GM23338 (cell line): ENCODE measurements at regions not wholly inside any gene's neighbourhood (a gene's known extent, or its start where the extent isn't known, plus 50 kb on each side); places are given as distances from the start of the nearest gene placed in this dataset.

Source experiments
- CREB1 ChIP-seq: fragments of 250-450 bp; sonication (Bioruptor Pico); IDR thresholded peaks from 2 replicates; pipeline ENCODE4 v1.5.0; 2020; ENCODE audit warnings: low read depth, mild to moderate bottlenecking, moderate library complexity
- ETS1 ChIP-seq: IDR thresholded peaks from 2 replicates; pipeline ENCODE4 v1.6.1; 2016; ENCODE audit warnings: antibody characterized with exemption
- EZH2 ChIP-seq: fragments of 200-600 bp; sonication (generic); IDR thresholded peaks from one replicate; pipeline ENCODE4 v1.8.0; 2017; ENCODE audit warnings: antibody characterized with exemption, mild to moderate bottlenecking, low read depth; ENCODE audit not compliant: unreplicated experiment
- EZH2phosphoT487 ChIP-seq: fragments of 200-600 bp; sonication (generic); IDR thresholded peaks from one replicate; pipeline ENCODE4 v1.8.1; 2018; ENCODE audit warnings: antibody characterized with exemption; ENCODE audit not compliant: unreplicated experiment
- JUNB ChIP-seq: IDR thresholded peaks from one replicate; pipeline ENCODE4 v1.6.1; 2016; ENCODE audit warnings: antibody characterized with exemption; ENCODE audit not compliant: unreplicated experiment
- NANOG ChIP-seq: IDR thresholded peaks from 2 replicates; pipeline ENCODE4 v1.6.1; 2016; ENCODE audit warnings: antibody characterized with exemption, borderline replicate concordance
- POLR2AphosphoS5 ChIP-seq: IDR thresholded peaks from 2 replicates; pipeline ENCODE4 v1.6.1; 2016; ENCODE audit warnings: antibody characterized with exemption, low read depth
- STAT1 ChIP-seq: IDR thresholded peaks from one replicate; pipeline ENCODE4 v1.6.1; 2016; ENCODE audit warnings: antibody characterized with exemption; ENCODE audit not compliant: unreplicated experiment
- ZNF114 ChIP-seq: fragments of 250-450 bp; sonication (Bioruptor Pico); IDR thresholded peaks from 2 replicates; pipeline ENCODE4 v1.5.0; 2020; ENCODE audit warnings: mild to moderate bottlenecking, moderate library complexity
- ZNF331 ChIP-seq: fragments of 250-450 bp; sonication (Bioruptor Pico); IDR thresholded peaks from 2 replicates; pipeline ENCODE4 v1.5.0; 2020; ENCODE audit warnings: low read depth, mild to moderate bottlenecking, moderate library complexity
- TF ChIP-seq, protein P1 (sequence below), 2 experiments: fragments of 200-600 bp in 1 of 2; sonication (generic) in 1 of 2; conservative IDR thresholded peaks; 2 replicates each; pipeline versions ENCODE4 v1.5.1 to v1.6.1; 2016 to 2017; ENCODE audit warnings: antibody characterized with exemption in 2 of 2, low read depth in 2 of 2, mild to moderate bottlenecking in 2 of 2, moderate library complexity in 1 of 2
- TF ChIP-seq, protein P2 (sequence below): IDR thresholded peaks from one replicate; pipeline ENCODE4 v1.6.1; 2018; ENCODE audit warnings: antibody characterized with exemption; ENCODE audit not compliant: unreplicated experiment
- TF ChIP-seq, protein P3 (sequence below): fragments of 250-450 bp; sonication (Bioruptor Pico); IDR thresholded peaks from 2 replicates; pipeline ENCODE4 v1.5.0; 2020; ENCODE audit warnings: mild to moderate bottlenecking, moderate library complexity

GRCh38 chr2:6535572-6535971 is 330.1 kb downstream of the CMPK2 start:
- TF ChIP-seq, protein P1, sequence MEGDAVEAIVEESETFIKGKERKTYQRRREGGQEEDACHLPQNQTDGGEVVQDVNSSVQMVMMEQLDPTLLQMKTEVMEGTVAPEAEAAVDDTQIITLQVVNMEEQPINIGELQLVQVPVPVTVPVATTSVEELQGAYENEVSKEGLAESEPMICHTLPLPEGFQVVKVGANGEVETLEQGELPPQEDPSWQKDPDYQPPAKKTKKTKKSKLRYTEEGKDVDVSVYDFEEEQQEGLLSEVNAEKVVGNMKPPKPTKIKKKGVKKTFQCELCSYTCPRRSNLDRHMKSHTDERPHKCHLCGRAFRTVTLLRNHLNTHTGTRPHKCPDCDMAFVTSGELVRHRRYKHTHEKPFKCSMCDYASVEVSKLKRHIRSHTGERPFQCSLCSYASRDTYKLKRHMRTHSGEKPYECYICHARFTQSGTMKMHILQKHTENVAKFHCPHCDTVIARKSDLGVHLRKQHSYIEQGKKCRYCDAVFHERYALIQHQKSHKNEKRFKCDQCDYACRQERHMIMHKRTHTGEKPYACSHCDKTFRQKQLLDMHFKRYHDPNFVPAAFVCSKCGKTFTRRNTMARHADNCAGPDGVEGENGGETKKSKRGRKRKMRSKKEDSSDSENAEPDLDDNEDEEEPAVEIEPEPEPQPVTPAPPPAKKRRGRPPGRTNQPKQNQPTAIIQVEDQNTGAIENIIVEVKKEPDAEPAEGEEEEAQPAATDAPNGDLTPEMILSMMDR (conservative IDR thresholded peaks at IDR 0.05; ENCODE audit: low read depth in 2 of 2): no peak
- TF ChIP-seq POLR2AphosphoS5 (no peak), STAT1 (no peak), NANOG (no peak), EZH2 (no peak), EZH2phosphoT487 (no peak), ZNF114 (CRISPR knock-in tag) (no peak), CREB1 (CRISPR knock-in tag) (no peak), ETS1 (no peak), JUNB (no peak), ZNF331 (no peak)
- TF ChIP-seq, protein P2, sequence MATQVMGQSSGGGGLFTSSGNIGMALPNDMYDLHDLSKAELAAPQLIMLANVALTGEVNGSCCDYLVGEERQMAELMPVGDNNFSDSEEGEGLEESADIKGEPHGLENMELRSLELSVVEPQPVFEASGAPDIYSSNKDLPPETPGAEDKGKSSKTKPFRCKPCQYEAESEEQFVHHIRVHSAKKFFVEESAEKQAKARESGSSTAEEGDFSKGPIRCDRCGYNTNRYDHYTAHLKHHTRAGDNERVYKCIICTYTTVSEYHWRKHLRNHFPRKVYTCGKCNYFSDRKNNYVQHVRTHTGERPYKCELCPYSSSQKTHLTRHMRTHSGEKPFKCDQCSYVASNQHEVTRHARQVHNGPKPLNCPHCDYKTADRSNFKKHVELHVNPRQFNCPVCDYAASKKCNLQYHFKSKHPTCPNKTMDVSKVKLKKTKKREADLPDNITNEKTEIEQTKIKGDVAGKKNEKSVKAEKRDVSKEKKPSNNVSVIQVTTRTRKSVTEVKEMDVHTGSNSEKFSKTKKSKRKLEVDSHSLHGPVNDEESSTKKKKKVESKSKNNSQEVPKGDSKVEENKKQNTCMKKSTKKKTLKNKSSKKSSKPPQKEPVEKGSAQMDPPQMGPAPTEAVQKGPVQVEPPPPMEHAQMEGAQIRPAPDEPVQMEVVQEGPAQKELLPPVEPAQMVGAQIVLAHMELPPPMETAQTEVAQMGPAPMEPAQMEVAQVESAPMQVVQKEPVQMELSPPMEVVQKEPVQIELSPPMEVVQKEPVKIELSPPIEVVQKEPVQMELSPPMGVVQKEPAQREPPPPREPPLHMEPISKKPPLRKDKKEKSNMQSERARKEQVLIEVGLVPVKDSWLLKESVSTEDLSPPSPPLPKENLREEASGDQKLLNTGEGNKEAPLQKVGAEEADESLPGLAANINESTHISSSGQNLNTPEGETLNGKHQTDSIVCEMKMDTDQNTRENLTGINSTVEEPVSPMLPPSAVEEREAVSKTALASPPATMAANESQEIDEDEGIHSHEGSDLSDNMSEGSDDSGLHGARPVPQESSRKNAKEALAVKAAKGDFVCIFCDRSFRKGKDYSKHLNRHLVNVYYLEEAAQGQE: no peak
- TF ChIP-seq, protein P3, sequence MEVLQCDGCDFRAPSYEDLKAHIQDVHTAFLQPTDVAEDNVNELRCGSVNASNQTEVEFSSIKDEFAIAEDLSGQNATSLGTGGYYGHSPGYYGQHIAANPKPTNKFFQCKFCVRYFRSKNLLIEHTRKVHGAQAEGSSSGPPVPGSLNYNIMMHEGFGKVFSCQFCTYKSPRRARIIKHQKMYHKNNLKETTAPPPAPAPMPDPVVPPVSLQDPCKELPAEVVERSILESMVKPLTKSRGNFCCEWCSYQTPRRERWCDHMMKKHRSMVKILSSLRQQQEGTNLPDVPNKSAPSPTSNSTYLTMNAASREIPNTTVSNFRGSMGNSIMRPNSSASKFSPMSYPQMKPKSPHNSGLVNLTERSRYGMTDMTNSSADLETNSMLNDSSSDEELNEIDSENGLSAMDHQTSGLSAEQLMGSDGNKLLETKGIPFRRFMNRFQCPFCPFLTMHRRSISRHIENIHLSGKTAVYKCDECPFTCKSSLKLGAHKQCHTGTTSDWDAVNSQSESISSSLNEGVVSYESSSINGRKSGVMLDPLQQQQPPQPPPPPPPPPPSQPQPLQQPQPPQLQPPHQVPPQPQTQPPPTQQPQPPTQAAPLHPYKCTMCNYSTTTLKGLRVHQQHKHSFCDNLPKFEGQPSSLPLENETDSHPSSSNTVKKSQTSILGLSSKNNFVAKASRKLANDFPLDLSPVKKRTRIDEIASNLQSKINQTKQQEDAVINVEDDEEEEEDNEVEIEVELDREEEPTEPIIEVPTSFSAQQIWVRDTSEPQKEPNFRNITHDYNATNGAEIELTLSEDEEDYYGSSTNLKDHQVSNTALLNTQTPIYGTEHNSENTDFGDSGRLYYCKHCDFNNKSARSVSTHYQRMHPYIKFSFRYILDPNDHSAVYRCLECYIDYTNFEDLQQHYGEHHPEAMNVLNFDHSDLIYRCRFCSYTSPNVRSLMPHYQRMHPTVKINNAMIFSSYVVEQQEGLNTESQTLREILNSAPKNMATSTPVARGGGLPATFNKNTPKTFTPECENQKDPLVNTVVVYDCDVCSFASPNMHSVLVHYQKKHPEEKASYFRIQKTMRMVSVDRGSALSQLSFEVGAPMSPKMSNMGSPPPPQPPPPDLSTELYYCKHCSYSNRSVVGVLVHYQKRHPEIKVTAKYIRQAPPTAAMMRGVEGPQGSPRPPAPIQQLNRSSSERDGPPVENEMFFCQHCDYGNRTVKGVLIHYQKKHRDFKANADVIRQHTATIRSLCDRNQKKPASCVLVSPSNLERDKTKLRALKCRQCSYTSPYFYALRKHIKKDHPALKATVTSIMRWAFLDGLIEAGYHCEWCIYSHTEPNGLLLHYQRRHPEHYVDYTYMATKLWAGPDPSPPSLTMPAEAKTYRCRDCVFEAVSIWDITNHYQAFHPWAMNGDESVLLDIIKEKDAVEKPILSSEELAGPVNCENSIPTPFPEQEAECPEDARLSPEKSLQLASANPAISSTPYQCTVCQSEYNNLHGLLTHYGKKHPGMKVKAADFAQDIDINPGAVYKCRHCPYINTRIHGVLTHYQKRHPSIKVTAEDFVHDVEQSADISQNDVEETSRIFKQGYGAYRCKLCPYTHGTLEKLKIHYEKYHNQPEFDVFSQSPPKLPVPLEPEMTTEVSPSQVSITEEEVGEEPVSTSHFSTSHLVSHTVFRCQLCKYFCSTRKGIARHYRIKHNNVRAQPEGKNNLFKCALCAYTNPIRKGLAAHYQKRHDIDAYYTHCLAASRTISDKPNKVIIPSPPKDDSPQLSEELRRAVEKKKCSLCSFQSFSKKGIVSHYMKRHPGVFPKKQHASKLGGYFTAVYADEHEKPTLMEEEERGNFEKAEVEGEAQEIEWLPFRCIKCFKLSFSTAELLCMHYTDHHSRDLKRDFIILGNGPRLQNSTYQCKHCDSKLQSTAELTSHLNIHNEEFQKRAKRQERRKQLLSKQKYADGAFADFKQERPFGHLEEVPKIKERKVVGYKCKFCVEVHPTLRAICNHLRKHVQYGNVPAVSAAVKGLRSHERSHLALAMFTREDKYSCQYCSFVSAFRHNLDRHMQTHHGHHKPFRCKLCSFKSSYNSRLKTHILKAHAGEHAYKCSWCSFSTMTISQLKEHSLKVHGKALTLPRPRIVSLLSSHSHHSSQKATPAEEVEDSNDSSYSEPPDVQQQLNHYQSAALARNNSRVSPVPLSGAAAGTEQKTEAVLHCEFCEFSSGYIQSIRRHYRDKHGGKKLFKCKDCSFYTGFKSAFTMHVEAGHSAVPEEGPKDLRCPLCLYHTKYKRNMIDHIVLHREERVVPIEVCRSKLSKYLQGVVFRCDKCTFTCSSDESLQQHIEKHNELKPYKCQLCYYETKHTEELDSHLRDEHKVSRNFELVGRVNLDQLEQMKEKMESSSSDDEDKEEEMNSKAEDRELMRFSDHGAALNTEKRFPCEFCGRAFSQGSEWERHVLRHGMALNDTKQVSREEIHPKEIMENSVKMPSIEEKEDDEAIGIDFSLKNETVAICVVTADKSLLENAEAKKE (CRISPR knock-in tag): no peak
